HUES6 (cell line): ENCODE measurements at regions not wholly inside any gene's neighbourhood (a gene's known extent, or its start where the extent isn't known, plus 50 kb on each side); places are given as distances from the start of the nearest gene placed in this dataset.

Source experiments
- H3K27ac ChIP-seq: 2 replicates; pipeline ENCODE4 v1.7.0; 2013; ENCODE audit warnings: low read depth, mild to moderate bottlenecking, low read length, inconsistent platforms
- H3K27me3 ChIP-seq: 2 replicates; pipeline ENCODE4 v1.6.1; 2013; ENCODE audit warnings: low read length; ENCODE audit not compliant: control insufficient read depth, insufficient read depth
- H3K36me3 ChIP-seq: 2 replicates; pipeline ENCODE4 v1.6.1; 2013; ENCODE audit warnings: low read length; ENCODE audit not compliant: control insufficient read depth, insufficient read depth
- H3K4me1 ChIP-seq: 2 replicates; pipeline ENCODE4 v1.6.1; 2013; ENCODE audit warnings: low read length; ENCODE audit not compliant: control insufficient read depth, insufficient read depth
- H3K4me3 ChIP-seq: 2 replicates; pipeline ENCODE4 v1.5.1; 2013; ENCODE audit warnings: low read depth, low read length
- H3K9ac ChIP-seq: one replicate; pipeline ENCODE4 v1.6.1; 2013; ENCODE audit warnings: mild to moderate bottlenecking, low read length
- H3K9me3 ChIP-seq: 2 replicates; pipeline ENCODE4 v1.6.1; 2013; ENCODE audit warnings: low read depth, low read length; ENCODE audit not compliant: control insufficient read depth, insufficient read depth

GRCh38 chr1:189644970-189645369, 832.7 kb downstream of the BRINP3 start:
- no peaks in the 10 kb centered on the region for H3K36me3 ChIP-seq
- 0 out of 2 replicates have a peak, but pooled peaks cover 3% of the 10 kb centered on the region for H3K9me3 ChIP-seq
- no peaks in the 10 kb centered on the region for H3K4me1 ChIP-seq
- H3K27ac ChIP-seq = no peak overlapping the region
- H3K4me3 ChIP-seq = no peak overlapping the region
- H3K9ac ChIP-seq = no peak overlapping the region
- H3K27me3 ChIP-seq = no peaks in the 10 kb centered on the region

- Histone ChIP-seq H3K27ac (no peak overlapping the region), H3K36me3 (no peaks in the 10 kb centered on the region), H3K4me3 (no peak overlapping the region), H3K9me3 (0 out of 2 replicates have a peak, but pooled peaks cover 3% of the 10 kb centered on the region), H3K4me1 (no peaks in the 10 kb centered on the region), H3K27me3 (no peaks in the 10 kb centered on the region), H3K9ac (no peak overlapping the region)
Observed at GRCh38 chr1:189646066-189646465, 831.6 kb downstream of the BRINP3 start.

- Histone ChIP-seq H3K9me3 (no peaks in the 10 kb centered on the region), H3K9ac (no peak overlapping the region), H3K36me3 (no peaks in the 10 kb centered on the region), H3K27ac (no peak overlapping the region), H3K4me1 (no peaks in the 10 kb centered on the region), H3K4me3 (no peak overlapping the region), H3K27me3 (no peaks in the 10 kb centered on the region)
Observed at GRCh38 chr1:189654906-189655305, 822.8 kb downstream of the BRINP3 start.

GRCh38 chr1:189656628-189657530, 820.8 kb downstream of the BRINP3 start:
- no peak overlapping the region for H3K27ac ChIP-seq
- H3K9me3 ChIP-seq = no peaks in the 10 kb centered on the region
- H3K4me1 ChIP-seq = no peaks in the 10 kb centered on the region
- no peak overlapping the region for H3K4me3 ChIP-seq
- no peak overlapping the region for H3K9ac ChIP-seq
- no peaks in the 10 kb centered on the region for H3K27me3 ChIP-seq
- no peaks in the 10 kb centered on the region for H3K36me3 ChIP-seq

GRCh38 chr1:189657715-189658114, 819.9 kb downstream of the BRINP3 start:
- H3K27ac ChIP-seq = no peak overlapping the region
- no peaks in the 10 kb centered on the region for H3K36me3 ChIP-seq

GRCh38 chr1:189658381-189658780, 819.3 kb downstream of the BRINP3 start:
- no peaks in the 10 kb centered on the region for H3K36me3 ChIP-seq
- H3K27me3 ChIP-seq = no peaks in the 10 kb centered on the region
- no peaks in the 10 kb centered on the region for H3K4me1 ChIP-seq
- H3K9me3 ChIP-seq = no peaks in the 10 kb centered on the region
- H3K4me3 ChIP-seq = no peak overlapping the region
- no peak overlapping the region for H3K9ac ChIP-seq
- no peak overlapping the region for H3K27ac ChIP-seq

More at GRCh38 chr1:189657715-189658114, 819.9 kb downstream of the BRINP3 start:
- H3K4me1 ChIP-seq = no peaks in the 10 kb centered on the region
- H3K9ac ChIP-seq = no peak overlapping the region
- H3K27me3 ChIP-seq = no peaks in the 10 kb centered on the region
- H3K9me3 ChIP-seq = no peaks in the 10 kb centered on the region
- no peak overlapping the region for H3K4me3 ChIP-seq

- Histone ChIP-seq H3K4me3 (no peak overlapping the region), H3K27me3 (no peaks in the 10 kb centered on the region), H3K4me1 (no peaks in the 10 kb centered on the region), H3K36me3 (no peaks in the 10 kb centered on the region), H3K9me3 (no peaks in the 10 kb centered on the region), H3K27ac (no peak overlapping the region), H3K9ac (no peak overlapping the region)
Observed at GRCh38 chr1:189659731-189660130, 817.9 kb downstream of the BRINP3 start.

GRCh38 chr1:189662190-189662589, 815.5 kb downstream of the BRINP3 start:
- Histone ChIP-seq H3K9ac (no peak overlapping the region), H3K4me1 (no peaks in the 10 kb centered on the region), H3K36me3 (no peaks in the 10 kb centered on the region), H3K4me3 (no peak overlapping the region), H3K27ac (no peak overlapping the region), H3K27me3 (no peaks in the 10 kb centered on the region), H3K9me3 (no peaks in the 10 kb centered on the region)

GRCh38 chr1:189669846-189670245, 807.8 kb downstream of the BRINP3 start:
- Histone ChIP-seq H3K4me3 (no peak overlapping the region), H3K4me1 (no peaks in the 10 kb centered on the region), H3K9ac (no peak overlapping the region), H3K27me3 (no peaks in the 10 kb centered on the region), H3K36me3 (no peaks in the 10 kb centered on the region), H3K9me3 (no peaks in the 10 kb centered on the region), H3K27ac (no peak overlapping the region)

GRCh38 chr1:189673217-189673616, 804.4 kb downstream of the BRINP3 start:
- no peaks in the 10 kb centered on the region for H3K27me3 ChIP-seq
- no peak overlapping the region for H3K4me3 ChIP-seq
- H3K4me1 ChIP-seq = no peaks in the 10 kb centered on the region
- H3K9ac ChIP-seq = no peak overlapping the region
- H3K9me3 ChIP-seq = no peaks in the 10 kb centered on the region
- no peak overlapping the region for H3K27ac ChIP-seq
- H3K36me3 ChIP-seq = no peaks in the 10 kb centered on the region

- no peaks in the 10 kb centered on the region for H3K4me1 ChIP-seq
- no peak overlapping the region for H3K9ac ChIP-seq
- H3K27me3 ChIP-seq = no peaks in the 10 kb centered on the region
- H3K36me3 ChIP-seq = no peaks in the 10 kb centered on the region
- no peak overlapping the region for H3K27ac ChIP-seq
- H3K4me3 ChIP-seq = no peak overlapping the region
- no peaks in the 10 kb centered on the region for H3K9me3 ChIP-seq
Observed at GRCh38 chr1:189675712-189676244, 801.9 kb downstream of the BRINP3 start.
